Activated CD4-positive, alpha-beta T cell treated with anti-CD3 and anti-CD28 coated beads, Interleukin-2, Interleukin-6, amounts not matched to agents 100 ng/mL and 50 ng/mL, durations not matched to agents 16 hours and 8 hours (primary cell): ENCODE measurements at regions not wholly inside any gene's neighbourhood (a gene's known extent, or its start where the extent isn't known, plus 50 kb on each side); places are given as distances from the start of the nearest gene placed in this dataset.

Experiments used
- DNase-seq: peaks from one replicate; pipeline ENCODE4 v3.0.0-alpha.2; 2020

DNA sequence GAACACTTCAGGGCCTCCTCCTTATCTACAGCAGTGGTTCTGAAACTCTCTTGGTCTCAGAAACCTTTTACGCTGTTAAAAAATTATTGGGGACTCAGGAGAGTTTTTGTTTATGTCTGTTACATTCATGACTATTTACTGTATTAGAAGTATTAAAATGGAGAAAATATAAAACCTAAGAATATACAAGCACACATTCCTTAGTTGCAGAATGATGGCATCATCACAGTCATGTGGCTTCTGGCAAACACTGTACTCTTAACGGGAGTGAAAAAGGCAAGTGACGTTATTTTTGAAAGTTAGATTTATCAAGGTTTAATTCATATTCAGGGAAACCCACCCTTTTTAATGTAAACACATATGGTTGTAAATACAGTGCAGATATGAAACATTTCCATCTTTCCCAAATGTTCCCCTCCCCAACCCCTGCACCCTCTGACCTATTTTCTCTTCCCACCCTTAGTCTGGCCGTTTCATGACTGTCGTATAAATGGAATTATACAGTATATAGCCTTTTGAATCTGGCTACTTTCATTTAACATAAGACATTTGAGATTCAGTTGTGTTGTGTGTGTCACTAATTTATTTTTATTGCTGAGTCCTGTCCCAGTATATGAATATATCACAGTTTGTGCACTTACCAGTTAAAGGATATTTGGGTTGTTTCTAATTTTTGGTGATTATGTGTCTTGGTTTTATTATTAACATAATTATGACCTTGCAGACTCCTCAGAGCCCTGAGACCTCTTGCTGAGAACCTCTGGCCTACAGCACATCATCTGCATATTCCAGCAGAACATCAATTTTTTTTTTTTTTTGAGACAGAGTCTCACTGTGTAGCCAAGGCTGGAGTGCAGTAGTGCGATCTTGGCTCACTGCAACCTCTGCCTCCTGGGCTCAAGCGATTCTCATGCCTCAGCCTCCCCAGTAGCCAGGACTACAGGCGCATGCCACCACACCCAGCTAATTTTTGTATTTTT, 457.0 kb downstream of the PCNX1 start:
- no peak for DNase-seq

DNA sequence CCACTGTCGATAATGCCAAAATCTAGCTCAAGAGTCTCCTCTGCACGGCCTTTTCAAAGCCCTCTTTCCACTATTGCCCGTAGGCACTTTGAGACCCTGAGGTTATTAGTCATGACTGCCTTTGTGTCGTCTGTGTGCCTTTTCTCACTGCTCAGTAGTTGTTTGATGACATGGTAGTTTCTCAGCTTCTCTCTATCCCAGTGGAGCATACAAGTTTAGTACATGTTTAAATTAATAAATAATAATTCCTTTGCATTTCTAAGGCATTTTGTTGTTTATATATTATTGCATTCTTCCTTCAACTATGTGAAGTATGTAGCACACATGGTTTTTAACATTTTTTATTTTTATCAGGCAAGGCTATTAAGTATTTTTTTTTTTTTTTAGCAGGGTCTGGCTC, 458.1 kb downstream of the PCNX1 start:
- DNase-seq = no peak

DNA sequence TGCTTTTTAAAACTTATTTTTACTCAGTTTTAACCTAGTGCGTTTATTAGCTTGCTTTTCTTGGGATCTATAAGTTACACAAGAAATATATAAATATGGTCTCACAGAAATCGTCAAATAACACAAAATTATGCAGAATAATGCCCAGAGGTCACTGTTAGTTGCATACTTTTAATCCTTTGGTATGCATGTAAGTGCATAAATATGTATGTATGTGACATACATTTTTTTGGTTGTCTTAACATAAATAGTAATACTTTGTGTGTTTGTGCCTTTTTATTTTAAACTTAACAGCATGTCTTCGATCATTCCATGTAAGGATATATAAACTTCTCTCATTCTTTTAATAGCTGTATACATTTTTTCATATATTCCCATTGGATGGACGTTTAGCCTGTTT, 459.6 kb downstream of the PCNX1 start:
- DNase-seq = no peak

DNA sequence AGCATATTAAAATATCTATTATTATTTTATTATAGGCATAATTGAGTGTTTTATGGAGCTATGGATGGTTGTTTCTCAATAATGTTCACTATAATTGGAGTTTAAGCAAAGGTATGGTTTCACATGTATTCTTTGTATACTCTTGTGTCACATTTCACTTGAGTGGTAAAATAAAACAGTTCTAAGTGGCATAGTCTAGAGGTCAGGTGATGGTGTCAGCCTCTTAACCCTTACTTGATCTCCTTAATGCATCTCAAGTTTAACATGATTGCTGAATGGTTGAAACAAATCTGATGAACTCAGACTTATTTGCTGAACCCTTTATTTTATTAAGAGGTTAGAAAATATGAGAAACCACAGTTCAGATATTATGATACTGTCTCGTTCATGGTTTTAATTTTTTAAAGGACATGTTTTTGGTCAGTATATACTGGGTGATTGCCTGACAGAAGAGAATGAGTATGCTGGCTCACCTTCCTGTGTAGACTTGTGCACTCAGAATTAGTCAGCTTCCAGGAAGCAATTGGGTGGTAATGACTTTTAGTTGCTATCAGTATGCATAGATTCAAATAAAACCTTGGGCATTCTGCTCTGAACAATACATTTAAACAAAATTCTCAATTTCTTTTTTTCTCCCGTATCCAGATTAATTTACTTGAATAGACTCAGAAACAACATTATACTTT, 464.6 kb downstream of the PCNX1 start:
- peak; percentile 77 for DNase-seq

DNA sequence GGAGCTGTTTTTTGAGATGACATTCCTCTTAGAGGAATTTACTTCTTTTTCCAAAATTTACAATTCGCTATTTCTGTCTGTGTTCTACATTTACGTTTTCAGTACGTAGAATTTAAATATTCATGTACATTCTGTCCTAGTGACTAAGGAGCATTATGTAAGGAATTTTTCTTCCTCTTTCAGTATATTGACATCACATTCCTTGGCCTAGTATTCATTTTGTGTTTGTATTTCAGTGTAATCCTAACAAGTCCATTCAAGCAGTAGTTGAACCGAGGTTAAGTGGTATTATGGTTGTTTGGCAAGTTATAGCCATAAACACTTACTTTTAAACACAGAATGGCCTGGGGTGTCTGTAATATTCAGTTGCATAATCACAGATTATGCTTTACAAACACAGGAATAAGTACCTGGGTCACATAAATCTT, 465.2 kb downstream of the PCNX1 start:
- no peak for DNase-seq

DNA sequence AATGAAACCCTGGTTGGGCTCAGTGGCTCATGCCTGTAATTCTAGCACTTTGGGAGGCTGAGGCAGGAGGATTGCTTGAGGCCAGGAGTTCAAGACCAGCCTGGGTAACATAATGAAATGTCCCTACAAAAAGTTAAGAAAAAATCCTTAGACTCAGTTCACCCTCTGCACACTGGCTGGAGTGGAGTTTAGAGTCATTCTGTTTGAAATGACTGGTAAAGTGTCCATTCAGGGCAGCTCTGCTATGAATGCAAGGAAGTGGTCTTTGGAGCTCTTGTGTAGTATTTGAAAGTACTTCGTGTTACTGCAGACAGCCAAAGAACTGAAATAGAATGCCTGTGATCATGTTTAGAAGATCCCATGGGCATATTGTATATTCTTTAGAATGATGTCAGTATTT, 466.5 kb downstream of the PCNX1 start:
- DNase-seq = no peak

DNA sequence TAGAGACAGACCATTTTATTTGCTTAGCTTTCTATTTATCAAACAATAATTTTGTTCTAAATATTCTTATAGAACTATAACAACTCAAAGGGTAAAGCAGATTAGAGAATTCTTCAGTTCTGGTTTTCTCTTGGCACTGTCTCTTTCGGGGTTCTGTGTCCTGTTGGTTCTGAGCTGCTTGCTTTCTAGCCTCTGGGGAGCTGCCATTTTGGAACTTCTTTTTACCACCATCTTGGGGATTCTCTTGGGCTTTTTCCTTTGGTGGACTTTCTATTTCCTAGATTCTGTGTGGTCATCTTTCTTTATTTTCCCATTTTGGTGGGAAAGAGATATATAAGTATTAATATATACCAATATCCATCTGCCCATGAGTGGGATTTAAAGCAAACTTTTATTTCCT, 467.7 kb downstream of the PCNX1 start:
- DNase-seq = no peak

DNA sequence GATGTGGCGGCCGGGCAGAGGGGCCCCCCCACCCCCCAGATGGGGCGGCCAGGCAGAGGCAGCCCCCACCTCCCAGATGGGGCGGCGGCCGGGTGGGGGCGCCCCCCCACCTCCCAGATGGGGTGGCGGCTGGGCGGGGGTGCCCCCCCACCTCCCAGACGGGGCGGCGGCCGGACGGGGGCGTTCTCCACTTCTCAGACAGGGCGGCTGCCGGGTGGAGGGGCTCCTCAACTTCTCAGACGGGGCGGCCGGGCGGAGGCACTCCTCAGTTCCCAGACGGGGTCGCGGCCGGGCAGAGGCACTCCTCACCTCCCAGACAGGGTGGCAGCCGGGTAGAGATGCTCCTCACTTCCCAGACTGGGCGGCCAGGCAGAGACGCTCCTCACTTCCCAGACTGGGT, 469.8 kb downstream of the PCNX1 start:
- DNase-seq = no peak

DNA sequence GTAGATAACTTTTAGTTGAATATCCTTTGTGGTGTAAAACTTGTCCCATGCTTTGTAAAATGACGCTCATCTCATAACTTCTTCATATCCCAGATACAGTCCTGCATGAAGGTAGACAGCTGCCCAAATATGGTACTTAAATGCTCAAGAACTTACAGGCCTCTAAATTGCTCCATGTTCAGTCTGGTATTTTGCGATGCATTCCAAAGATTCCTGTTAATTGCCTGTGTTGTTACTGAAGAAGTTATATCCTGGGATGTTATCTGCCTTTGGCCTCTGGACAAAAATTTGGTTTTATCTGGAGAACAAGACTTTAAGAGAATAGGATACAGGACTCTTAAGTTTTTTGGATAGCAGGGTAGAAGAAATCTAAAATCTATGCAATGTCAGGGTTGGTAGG, 473.0 kb downstream of the PCNX1 start:
- no peak for DNase-seq

DNA sequence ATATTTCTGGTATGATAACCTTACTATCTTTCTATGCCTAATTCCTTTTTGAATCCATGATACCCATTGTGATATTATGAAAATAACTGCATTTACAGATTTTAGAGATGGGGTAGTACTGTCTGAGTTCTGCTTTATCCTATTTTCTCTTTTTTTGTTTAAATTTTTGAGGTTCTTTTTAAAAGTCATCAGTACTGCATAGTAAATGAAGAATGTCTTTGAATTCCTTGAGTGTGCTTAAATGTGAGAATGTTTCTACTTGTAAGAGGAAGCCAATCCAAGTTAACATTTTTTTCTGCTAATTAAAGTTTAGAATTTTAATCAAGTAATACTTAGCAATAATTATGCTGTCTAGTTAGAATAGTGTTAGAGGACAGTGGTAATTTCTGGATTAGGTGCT, 474.6 kb downstream of the PCNX1 start:
- no peak for DNase-seq

DNA sequence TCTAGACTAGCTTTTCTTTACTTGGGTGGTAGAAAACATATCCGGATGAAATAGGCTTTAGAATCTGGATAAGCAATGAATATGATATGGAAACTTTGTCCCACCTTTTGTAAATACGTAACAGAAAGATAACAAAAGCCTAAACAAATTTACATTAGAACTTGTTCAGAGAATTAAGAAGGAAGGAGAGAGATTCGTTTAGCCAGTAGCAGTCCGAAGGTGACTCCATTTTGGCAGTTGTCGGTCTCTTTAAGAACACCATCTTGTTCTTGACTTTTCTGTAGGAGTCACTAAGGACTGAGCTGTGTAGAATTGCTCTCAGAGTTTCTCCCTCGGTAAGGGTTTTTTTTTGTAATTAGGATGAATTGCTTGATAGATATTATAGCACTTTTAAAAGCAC, 475.1 kb downstream of the PCNX1 start:
- no peak for DNase-seq

DNA sequence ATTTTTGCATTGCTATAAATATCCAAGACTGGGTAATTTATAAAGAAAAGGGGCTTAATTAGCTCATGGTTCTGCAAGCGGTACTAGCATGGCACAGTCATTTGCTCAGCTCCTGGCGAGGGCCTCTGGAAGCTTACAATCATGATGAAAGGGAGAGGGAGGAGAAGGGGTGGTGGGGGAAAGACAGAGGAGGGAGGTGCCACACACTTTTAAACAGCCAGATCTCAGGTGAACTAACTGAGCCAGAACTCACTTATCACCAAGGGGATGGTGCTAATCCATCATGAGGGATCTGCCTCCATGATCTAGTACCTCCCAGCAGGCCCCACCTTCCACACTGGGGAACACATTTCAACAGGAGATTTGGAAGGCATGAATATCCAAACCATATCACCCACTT, 476.3 kb downstream of the PCNX1 start:
- DNase-seq = no peak

DNA sequence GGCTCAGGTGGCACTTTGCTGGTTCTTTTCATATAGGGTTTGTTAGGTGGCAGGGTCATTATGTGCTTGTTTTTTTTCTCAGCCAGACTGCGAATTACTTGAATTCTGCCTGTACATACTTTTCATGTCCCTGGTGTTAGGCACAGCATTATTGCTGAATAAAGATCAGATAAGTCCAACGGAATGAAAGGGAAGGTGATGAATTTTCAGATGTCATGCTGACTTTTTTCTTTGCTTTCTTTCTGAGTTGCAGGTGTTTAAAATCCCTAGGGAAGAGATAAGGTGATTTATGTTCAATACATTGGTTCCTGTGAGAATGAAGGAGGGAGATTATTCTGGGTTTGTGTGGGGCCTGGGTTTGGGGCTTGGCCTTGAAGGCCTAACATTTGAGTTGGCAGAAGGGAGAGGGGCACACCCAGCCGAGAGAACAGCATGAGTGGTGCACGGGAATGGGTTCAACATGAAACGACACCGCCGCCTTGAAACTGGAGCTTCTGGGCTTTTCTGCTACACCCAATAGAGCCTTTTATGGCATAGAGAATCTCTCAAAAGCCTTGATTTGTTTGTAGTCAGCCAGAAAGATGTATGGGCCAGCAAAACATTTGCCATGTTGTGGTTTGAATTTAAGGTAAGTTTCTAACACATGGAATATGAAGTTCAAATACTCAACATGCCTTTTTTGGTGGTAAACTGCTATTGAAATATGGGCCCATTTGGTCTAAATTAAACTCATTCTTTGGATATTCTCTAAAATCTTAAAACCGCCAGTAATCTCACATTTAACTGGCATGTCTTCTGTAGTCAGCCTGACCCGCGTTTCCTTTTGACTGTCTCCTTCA, 477.0 kb downstream of the PCNX1 start:
- DNase-seq = no peak

DNA sequence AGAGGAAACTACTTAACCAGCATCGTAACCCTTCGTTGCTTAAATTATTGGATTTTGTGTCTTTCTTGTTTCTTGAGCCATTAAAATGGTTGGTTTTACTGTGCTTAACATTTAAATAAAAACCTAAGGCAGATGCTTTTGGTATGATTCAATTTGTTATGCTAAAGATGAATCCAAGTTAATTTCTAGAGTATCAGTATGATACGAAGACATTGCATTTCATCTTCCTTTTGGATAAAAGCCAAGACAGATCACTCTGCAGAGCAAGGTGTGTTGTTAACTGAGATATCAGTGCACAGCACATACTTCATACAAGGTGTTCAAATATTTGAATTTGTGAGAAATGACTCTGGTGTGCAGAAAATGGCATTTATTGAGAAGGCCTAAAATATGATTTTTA, 480.5 kb downstream of the PCNX1 start:
- DNase-seq = no peak

DNA sequence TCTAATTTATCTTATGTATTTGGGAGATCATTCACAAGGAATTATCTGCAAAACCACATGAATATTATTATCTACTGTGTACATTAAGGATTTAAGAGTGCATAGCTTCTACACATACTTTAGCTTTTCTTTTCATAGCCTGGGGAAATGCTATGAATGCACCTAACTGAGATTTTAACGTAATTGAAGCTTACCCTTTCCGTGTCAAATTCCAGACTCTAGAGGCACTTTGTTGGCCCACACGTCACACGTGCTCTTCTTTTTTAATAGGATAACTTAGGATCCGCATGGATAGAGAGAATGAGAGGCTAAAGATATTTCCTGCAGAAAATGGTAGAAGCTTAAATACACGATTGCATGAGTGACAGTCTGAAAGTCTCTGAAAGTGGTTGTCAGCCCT, 481.1 kb downstream of the PCNX1 start:
- no peak for DNase-seq

DNA sequence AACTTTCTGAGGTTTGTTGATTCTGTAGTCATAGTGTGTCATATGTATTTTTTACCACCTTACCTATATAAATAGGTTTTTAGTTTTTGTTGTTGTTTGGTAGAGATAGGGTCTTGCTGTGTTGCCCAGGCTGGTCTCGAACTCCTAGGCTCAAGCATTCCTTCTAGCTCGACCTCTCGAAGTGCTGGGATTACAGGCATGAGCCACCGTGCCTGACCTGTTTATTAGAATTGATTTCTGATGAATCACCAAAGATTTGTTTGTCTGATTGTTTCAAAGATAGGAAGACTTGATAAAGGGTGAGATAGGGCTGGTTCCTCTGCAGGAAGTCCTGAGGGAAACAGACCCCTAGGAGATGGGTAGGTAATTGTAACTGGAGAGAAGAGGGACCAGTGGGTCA, 481.6 kb downstream of the PCNX1 start:
- no peak for DNase-seq

DNA sequence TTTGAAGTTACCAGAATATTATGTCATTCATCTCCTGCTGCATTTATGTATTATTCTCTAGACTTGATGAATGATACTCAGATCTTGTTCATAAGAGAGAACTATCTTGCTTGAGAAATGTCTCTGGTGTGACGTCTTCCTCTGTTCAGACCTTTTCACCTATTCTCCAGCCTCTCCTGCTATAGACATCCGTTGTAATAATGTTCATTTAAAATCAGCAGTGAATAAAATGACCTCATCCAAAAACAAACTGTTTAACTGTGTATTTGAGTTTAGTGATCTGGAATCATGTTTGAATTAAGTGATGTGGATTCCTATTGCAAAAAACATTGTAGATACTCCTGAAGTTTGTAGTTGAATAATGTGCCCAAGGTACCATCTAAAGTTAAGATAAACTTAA, 487.1 kb downstream of the PCNX1 start:
- no peak for DNase-seq

DNA sequence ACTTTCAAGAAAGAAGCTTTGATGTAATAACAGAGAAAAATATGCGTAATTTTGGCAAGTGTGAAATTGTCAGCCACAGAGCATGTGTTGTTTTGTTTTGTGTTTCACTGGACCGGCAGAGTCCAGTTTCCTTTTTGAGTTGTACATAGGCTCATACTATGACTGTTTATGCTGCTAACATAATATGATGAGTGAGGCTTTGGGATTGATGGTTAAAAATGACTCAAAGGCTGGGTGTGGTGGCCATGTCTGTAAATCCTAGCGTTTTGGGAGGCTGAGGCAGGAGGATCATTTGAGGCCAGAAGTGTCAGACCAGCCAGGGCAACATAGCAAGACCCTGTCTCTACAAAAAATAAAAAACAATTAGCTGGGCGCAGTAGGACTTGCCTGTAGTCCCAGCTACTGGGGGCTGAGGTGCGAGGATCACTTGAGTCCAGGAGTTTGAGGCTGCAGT, 487.9 kb downstream of the PCNX1 start:
- peak; percentile 49 for DNase-seq

DNA sequence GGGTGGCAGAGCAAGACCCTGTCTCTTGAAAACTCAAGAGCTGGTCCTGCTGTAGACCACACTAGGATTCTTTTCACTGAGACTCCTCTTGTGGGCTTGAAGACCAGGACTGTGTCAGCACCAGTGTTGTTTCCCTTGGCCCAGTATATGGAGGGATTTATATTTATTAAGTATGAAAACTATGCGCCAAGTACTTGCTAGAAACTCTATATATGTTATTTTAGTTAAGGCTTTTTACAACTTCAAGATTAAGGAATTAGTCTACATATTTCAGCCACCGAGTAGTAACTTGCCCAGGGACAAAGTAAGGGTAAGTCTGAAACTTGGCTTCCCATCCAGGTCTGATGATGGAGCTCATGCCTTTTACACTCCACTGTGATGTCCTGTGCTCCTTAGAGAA, 488.4 kb downstream of the PCNX1 start:
- DNase-seq = no peak

DNA sequence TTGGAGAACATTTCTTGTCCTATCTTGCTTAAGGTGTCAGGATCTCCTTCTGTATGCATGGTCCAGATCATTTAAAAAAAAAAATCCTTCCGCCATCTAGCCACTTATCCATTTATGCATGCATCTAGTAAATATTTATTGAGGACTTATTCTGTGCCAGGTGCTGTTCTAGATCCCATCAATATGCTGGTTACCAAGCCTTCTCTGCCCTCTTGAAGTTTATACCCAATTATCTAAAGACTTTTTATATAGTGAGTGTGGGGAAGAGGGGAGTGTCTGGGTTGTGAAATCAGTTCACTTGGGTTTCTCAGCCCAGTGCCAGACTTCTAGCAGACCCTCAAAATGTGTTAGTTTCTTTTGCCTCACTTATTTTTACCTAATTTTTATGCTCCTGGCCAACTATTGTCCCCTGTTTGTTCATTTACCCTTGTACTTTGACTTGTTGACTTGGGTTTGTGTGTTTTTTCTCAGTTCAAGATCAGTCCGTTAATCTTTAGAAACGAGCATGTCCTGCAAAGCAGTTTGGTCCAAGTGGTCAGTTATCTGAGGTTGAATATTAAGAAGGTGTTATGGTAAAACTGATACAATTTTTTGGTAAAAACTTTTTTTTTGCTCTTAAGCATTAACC, 488.9 kb downstream of the PCNX1 start:
- DNase-seq = no peak

DNA sequence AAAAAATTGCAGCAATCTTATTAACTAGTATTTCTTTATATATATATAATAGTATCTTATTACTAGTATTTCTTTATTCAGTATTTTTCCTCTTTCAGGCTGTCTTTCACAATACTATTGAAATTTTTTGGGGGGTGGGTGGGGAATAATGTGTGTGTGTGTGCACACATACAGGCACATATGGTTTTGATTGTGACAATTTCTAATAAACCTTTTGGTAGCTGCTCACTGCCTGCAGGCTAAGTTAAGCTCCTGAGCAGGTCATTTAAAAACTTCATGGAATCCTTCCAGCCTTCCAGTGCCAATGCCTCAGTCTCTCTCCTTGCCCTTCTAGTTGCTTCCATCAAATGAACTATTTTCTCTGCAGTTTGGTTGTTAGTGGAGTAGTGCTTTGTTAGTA, 490.1 kb downstream of the PCNX1 start:
- DNase-seq = no peak

DNA sequence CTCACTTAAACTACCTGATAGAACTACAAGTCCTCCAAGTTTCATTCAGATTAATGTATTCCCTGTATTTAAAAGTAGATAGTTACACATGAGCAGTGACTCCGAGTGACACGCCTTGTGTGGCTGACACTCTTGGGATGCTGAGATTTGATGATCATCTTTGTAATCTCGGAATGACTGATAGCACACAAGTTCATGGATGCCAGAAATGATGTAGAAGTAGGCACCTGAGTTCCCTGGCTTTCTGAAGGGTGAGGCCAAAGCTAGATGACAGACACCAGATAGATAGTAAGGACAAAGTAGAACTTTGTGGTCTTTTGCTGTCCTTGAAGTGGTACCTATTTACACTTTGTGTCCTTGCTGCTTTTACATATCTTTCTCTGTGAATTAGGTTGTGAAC, 491.2 kb downstream of the PCNX1 start:
- peak; percentile 23 for DNase-seq

DNA sequence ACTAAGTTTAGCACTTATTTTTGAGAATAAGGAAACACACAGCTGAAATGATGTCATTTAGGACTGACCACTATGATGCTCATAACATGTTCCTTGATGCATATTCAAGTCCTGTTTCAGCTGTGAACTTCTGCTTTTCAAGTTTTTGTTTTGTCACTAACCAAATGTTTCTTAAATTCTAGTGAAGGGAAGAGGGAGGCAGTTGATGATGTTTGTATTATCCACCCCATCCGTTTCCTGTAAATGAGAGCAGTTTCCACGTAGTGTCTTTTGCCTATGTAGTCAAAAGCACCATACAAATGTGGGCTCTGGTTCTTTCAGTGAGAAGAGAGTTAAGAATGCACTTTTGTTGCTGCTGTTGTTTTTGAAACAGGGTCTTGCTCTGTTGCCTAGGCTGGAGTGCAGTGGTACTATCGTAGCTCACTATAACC, 491.8 kb downstream of the PCNX1 start:
- peak; percentile 51 for DNase-seq
